SU-DHL-6 (cell line): ENCODE measurements at regions not wholly inside any gene's neighbourhood (a gene's known extent, or its start where the extent isn't known, plus 50 kb on each side); places are given as distances from the start of the nearest gene placed in this dataset.

Experiments used
- H2AFZ ChIP-seq: fragments of 200-600 bp; sonication (generic); 2 replicates; pipeline ENCODE4 v1.6.1; 2014; ENCODE audit warnings: low read depth, mild to moderate bottlenecking, moderate library complexity, mixed read lengths, antibody characterized with exemption, low read length; ENCODE audit not compliant: severe bottlenecking
- H3F3A ChIP-seq: fragments of 200-600 bp; shearing (Covaris generic); 2 replicates; pipeline ENCODE4 v1.6.0; 2016; ENCODE audit warnings: antibody characterized with exemption, mild to moderate bottlenecking; ENCODE audit not compliant: insufficient read depth
- H3K27ac ChIP-seq: fragments of 200-600 bp; sonication (generic); 2 replicates; pipeline ENCODE4 v1.5.1; 2016; ENCODE audit warnings: low read depth, mild to moderate bottlenecking, low read length, moderate library complexity, mixed read lengths
- H3K27me3 ChIP-seq: fragments of 200-600 bp; sonication (generic), shearing (Covaris generic); 2 replicates; pipeline ENCODE4 v1.6.0; 2014; ENCODE audit warnings: mild to moderate bottlenecking, low read length
- H3K36me3 ChIP-seq: fragments of 200-600 bp; sonication (generic); 2 replicates; pipeline ENCODE4 v1.6.1; 2014; ENCODE audit warnings: mild to moderate bottlenecking, low read length, mixed read lengths
- H3K4me2 ChIP-seq: fragments of 300-600, 200-600 bp; shearing (Covaris generic), sonication (generic); 2 replicates; pipeline ENCODE4 v1.6.0; 2014; ENCODE audit warnings: low read length, low read depth, mild to moderate bottlenecking; ENCODE audit not compliant: poor library complexity, severe bottlenecking
- H3K4me3 ChIP-seq: fragments of 200-600 bp; sonication (generic); 2 replicates; pipeline ENCODE4 v1.5.1; 2014; ENCODE audit warnings: antibody characterized with exemption, low read length, mild to moderate bottlenecking, mixed read lengths; ENCODE audit not compliant: insufficient read depth, poor library complexity, severe bottlenecking
- H3K79me2 ChIP-seq: fragments of 200-600 bp; sonication (generic); 2 replicates; pipeline ENCODE4 v1.6.1; 2014; ENCODE audit warnings: mild to moderate bottlenecking, low read length, moderate library complexity; ENCODE audit not compliant: insufficient read depth
- H3K9ac ChIP-seq: fragments of 200-600 bp; sonication (generic); 2 replicates; pipeline ENCODE4 v1.7.0; 2014; ENCODE audit warnings: mild to moderate bottlenecking, low read length
- H3K9me2 ChIP-seq: fragments of 200-600 bp; sonication (generic); replicated peaks from 2 replicates; pipeline ENCODE4 v1.6.1; 2014; ENCODE audit warnings: low read length; ENCODE audit not compliant: insufficient read depth
- H3K9me3 ChIP-seq: fragments of 200-600 bp; sonication (generic); 2 replicates; pipeline ENCODE4 v1.6.1; 2014; ENCODE audit warnings: low read length, mixed read lengths; ENCODE audit not compliant: insufficient read depth
- H4K20me1 ChIP-seq: fragments of 200-600 bp; sonication (generic); 2 replicates; pipeline ENCODE4 v1.6.1; 2014; ENCODE audit warnings: low read depth, mild to moderate bottlenecking, antibody characterized with exemption, low read length, moderate library complexity, mixed read lengths
- EZH2phosphoT487 ChIP-seq: fragments of 200-600 bp; sonication (generic), shearing (Covaris generic); conservative IDR thresholded peaks from 2 replicates; pipeline ENCODE4 v1.6.1; 2018; ENCODE audit warnings: mild to moderate bottlenecking, antibody characterized with exemption, low read length, moderate library complexity, mixed read lengths
- TF ChIP-seq, protein P1 (sequence below): fragments of 200-600 bp; sonication (generic); IDR thresholded peaks from one replicate; pipeline ENCODE4 v1.5.1; 2017; ENCODE audit warnings: antibody characterized with exemption, mild to moderate bottlenecking, low read length, moderate library complexity; ENCODE audit not compliant: insufficient read depth, poor library complexity, severe bottlenecking

DNA sequence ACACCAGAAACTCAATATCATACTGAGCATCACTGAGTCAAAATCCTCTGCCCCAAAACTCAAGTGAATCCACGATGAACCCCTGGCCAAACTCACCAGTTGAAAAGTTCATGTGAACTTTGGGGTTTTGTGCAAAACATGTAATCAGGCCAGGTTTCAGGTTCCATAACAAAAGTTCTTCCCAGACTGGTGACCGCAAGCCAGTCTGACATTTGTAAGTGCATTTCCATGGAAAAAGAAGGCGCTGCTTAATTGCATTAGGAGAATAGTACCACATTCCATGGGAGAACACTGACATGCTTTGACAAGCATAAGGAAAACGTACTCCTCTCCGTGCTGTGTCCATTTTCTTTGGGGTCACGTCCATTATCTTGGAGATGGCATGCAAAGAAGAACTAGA lies 567.0 kb downstream of the BNC2 start:
- H3F3A ChIP-seq, result no peaks in the 10 kb centered on the region
- TF ChIP-seq, protein P1, sequence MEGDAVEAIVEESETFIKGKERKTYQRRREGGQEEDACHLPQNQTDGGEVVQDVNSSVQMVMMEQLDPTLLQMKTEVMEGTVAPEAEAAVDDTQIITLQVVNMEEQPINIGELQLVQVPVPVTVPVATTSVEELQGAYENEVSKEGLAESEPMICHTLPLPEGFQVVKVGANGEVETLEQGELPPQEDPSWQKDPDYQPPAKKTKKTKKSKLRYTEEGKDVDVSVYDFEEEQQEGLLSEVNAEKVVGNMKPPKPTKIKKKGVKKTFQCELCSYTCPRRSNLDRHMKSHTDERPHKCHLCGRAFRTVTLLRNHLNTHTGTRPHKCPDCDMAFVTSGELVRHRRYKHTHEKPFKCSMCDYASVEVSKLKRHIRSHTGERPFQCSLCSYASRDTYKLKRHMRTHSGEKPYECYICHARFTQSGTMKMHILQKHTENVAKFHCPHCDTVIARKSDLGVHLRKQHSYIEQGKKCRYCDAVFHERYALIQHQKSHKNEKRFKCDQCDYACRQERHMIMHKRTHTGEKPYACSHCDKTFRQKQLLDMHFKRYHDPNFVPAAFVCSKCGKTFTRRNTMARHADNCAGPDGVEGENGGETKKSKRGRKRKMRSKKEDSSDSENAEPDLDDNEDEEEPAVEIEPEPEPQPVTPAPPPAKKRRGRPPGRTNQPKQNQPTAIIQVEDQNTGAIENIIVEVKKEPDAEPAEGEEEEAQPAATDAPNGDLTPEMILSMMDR, result no peak
- no peak for TF ChIP-seq EZH2phosphoT487
- H3K27ac ChIP-seq, result no peak overlapping the region

DNA sequence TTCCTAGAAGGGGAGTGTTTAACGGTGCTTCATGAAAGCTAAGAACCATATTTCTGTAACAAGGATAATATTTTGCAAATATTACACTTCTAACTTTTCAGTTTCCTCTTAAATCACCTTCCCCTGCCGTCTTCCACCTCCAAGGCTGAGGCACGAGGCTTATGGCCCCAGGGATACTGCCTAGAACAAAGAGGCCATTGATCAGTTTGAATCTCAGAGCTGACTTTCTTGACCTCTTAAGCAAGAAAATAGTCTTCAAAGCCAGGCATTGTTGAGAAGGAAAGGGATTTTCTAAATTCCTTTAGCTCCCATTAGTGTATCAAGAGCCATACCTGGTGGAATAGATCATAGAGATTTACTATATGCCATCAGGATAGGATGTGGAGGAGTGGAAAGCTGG lies 566.2 kb downstream of the BNC2 start:
- TF ChIP-seq EZH2phosphoT487, result no peak
- TF ChIP-seq, protein P1, result no peak
- Histone ChIP-seq H3F3A (no peaks in the 10 kb centered on the region), H3K9me2 (no peaks in the 10 kb centered on the region), H2AFZ (no peak overlapping the region), H3K9me3 (no peaks in the 10 kb centered on the region), H3K9ac (no peak overlapping the region), H3K27ac (no peak overlapping the region), H3K27me3 (no peaks in the 10 kb centered on the region), H3K4me2 (no peak overlapping the region), H3K36me3 (no peaks in the 10 kb centered on the region), H3K79me2 (no peaks in the 10 kb centered on the region), H4K20me1 (no peaks in the 10 kb centered on the region), H3K4me3 (no peak overlapping the region)

More for the DNA sequence above, 567.0 kb downstream of the BNC2 start:
- Histone ChIP-seq H3K79me2 (no peaks in the 10 kb centered on the region), H3K36me3 (no peaks in the 10 kb centered on the region), H3K9ac (no peak overlapping the region), H3K9me3 (no peaks in the 10 kb centered on the region), H3K4me2 (no peak overlapping the region), H3K27me3 (no peaks in the 10 kb centered on the region), H3K9me2 (no peaks in the 10 kb centered on the region), H4K20me1 (no peaks in the 10 kb centered on the region), H3K4me3 (no peak overlapping the region), H2AFZ (no peak overlapping the region)

DNA sequence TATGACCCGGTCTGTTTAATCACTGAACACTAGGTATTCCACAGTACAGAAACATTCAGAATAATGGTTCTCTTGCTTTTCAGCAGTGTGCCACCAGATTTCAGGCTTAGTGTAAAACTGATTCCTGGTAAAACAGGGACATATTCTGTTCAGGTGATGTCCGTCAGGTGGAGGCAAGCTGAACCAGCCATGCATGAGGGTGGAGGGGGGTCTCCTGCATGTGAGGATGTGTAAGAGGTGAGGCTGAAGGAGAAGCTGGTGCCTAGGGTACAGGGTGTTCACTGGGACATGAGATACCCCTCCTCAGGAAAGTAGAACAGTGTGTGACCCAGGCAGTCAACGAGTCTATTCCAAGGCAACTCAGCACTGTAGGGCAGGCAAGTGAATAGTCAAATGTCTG lies 563.9 kb downstream of the BNC2 start:
- Histone ChIP-seq H3K4me2 (no peak overlapping the region), H4K20me1 (no peaks in the 10 kb centered on the region), H3K9me2 (no peaks in the 10 kb centered on the region), H3K27ac (no peak overlapping the region), H3K36me3 (no peaks in the 10 kb centered on the region), H3K27me3 (no peaks in the 10 kb centered on the region), H3K79me2 (no peaks in the 10 kb centered on the region), H3K9ac (no peak overlapping the region), H3K9me3 (no peaks in the 10 kb centered on the region), H3K4me3 (no peak overlapping the region), H2AFZ (no peak overlapping the region), H3F3A (no peaks in the 10 kb centered on the region)
- no peak for TF ChIP-seq EZH2phosphoT487
- TF ChIP-seq, protein P1, result no peak
